Natural killer cell treated with Interleukin-12 subunit alpha and Interleukin-12 subunit beta and Interleukin-15 and Interleukin-18, amount 100 ng/mL, for 72 hours (primary cell): ENCODE measurements at regions not wholly inside any gene's neighbourhood (a gene's known extent, or its start where the extent isn't known, plus 50 kb on each side); places are given as distances from the start of the nearest gene placed in this dataset.
A peak's percentile ranks its signal among the peaks of the same experiment; 100 is the strongest.
"Not testable (repeated sequence)": the region's sequence is repeated elsewhere in the genome, so short reads cannot be mapped to it uniquely, and the experiment has no call there.

Experiments used
- ATAC-seq, 2 donors: fragments of 150-1000 bp; cut with Tn5 transposase in 1 of 2; sonication (Bioruptor Pico), chemical (Tn5 transposase) in 1 of 2; 2 replicates each; pipeline ENCODE4 v1.10.0; 2021
- DNase-seq: peaks from one replicate; pipeline ENCODE4 v3.0.0; 2022; ENCODE audit warnings: low spot score
- H3K27ac Mint-ChIP-seq, 2 donors: 1 replicate in 1 of 2; 2 replicates in 1 of 2; pipeline ENCODE4 v1.8.0; 2022; ENCODE audit warnings: mixed read lengths in 2 of 2, mild to moderate bottlenecking in 1 of 2, moderate library complexity in 1 of 2
- H3K27me3 Mint-ChIP-seq, 2 donors: 1 replicate in 1 of 2; 2 replicates in 1 of 2; pipeline ENCODE4 v1.8.0; 2022; ENCODE audit warnings: mixed read lengths in 2 of 2
- H3K36me3 Mint-ChIP-seq: one replicate; pipeline ENCODE4 v1.8.0; 2022; ENCODE audit warnings: mixed read lengths
- H3K4me1 Mint-ChIP-seq, 2 donors: 1 replicate in 1 of 2; 2 replicates in 1 of 2; pipeline ENCODE4 v1.8.0; 2022; ENCODE audit warnings: low read depth in 2 of 2, mixed read lengths in 2 of 2, mild to moderate bottlenecking in 1 of 2
- H3K4me3 Mint-ChIP-seq: one replicate; pipeline ENCODE4 v1.8.0; 2022; ENCODE audit warnings: mixed read lengths
- H3K9me3 Mint-ChIP-seq: 2 replicates; pipeline ENCODE4 v1.8.0; 2022; ENCODE audit warnings: mixed read lengths

GRCh38 chr9:85859765-85860164 lies 81.2 kb upstream of the NAA35 start:
- no peak for DNase-seq
- Mint-ChIP-seq H3K4me3 (no peak overlapping the region), H3K27ac (no peak overlapping the region), H3K9me3 (no peaks in the 10 kb centered on the region), H3K4me1 (peaks cover 5 to 10% of the 10 kb centered on the region in 2 donors), H3K36me3 (peaks cover 11% of the 10 kb centered on the region), H3K27me3 (no peaks in the 10 kb centered on the region)
- ATAC-seq: no peak

DNA sequence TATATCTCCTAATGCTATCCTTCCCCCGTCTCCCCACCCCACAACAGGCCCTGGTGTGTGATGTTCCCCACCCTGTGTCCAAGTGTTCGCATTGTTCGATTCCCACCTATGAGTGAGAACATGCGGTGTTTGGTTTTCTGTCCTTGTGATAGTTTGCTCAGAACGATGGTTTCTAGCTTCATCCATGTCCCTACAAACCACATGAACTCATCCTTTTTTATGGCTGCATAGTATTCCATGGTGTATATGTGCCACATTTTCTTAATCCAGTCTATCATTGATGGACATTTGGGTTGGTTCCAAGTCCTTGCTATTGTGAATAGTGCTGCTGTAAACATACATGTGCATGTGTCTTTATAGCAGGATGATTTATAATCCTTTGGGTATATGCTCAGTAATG lies 79.1 kb upstream of the NAA35 start:
- not testable (repeated sequence) for DNase-seq, ATAC-seq, H3K27me3 Mint-ChIP-seq, H3K4me3 Mint-ChIP-seq, H3K9me3 Mint-ChIP-seq, H3K27ac Mint-ChIP-seq, H3K4me1 Mint-ChIP-seq
- H3K36me3 Mint-ChIP-seq: peaks cover 18% of the 10 kb centered on the region

- no peaks in the 10 kb centered on the region for H3K27me3 Mint-ChIP-seq
- H3K27ac Mint-ChIP-seq: no peak overlapping the region
- H3K4me1 Mint-ChIP-seq: peaks cover 8 to 10% of the 10 kb centered on the region in 2 donors
- H3K9me3 Mint-ChIP-seq: no peaks in the 10 kb centered on the region
- ATAC-seq (no peak), DNase-seq (no peak)
- H3K36me3 Mint-ChIP-seq: peaks cover 18% of the 10 kb centered on the region
- no peak overlapping the region for H3K4me3 Mint-ChIP-seq
Measured at GRCh38 chr9:85863875-85864274, 77.1 kb upstream of the NAA35 start.

- no peak for ATAC-seq
- no peak overlapping the region for H3K4me3 Mint-ChIP-seq
- no peaks in the 10 kb centered on the region for H3K27me3 Mint-ChIP-seq
- peaks cover 18 to 23% of the 10 kb centered on the region in 2 donors for H3K4me1 Mint-ChIP-seq
- H3K36me3 Mint-ChIP-seq: peaks cover under 1% of the 10 kb centered on the region
- DNase-seq: no peak
- no peaks in the 10 kb centered on the region for H3K9me3 Mint-ChIP-seq
- H3K27ac Mint-ChIP-seq: no peak overlapping the region
Measured at GRCh38 chr9:85871008-85871407, 69.9 kb upstream of the NAA35 start.

GRCh38 chr9:85871683-85872082 lies 69.3 kb upstream of the NAA35 start:
- H3K9me3 Mint-ChIP-seq, H3K27me3 Mint-ChIP-seq, DNase-seq, H3K36me3 Mint-ChIP-seq, ATAC-seq: not testable (repeated sequence)
- H3K4me1 Mint-ChIP-seq: peaks cover 18 to 23% of the 10 kb centered on the region in 2 donors
- H3K4me3 Mint-ChIP-seq: peak overlapping the region; percentile 46
- peak overlapping the region; percentile 32 to 51 for H3K27ac Mint-ChIP-seq

- Mint-ChIP-seq H3K27ac (peak overlapping the region in 1 of 2 donors; percentile 32), H3K9me3 (no peaks in the 10 kb centered on the region)
- DNase-seq: no peak
Measured at GRCh38 chr9:85872463-85872862, 68.5 kb upstream of the NAA35 start.

DNA sequence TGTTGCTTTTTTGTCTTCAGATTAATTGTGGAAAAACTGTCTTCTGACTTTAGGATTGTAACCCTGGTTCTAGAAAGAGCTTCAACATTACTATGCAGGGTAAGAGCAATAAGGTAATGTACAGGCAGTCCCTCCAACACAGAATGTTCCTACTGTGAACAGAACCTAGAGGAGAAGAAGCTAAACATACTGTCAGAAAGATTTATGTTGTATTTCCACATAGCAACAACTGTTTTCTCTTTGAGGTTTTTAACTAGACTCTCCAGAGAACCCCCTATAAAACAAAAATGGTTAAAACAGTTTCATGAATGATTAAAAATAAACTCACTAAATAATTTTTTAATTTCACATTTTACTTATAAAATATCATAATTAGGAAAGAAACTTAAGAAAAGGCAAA lies 64.3 kb upstream of the NAA35 start:
- Mint-ChIP-seq H3K4me3 (no peak overlapping the region), H3K36me3 (no peaks in the 10 kb centered on the region), H3K27me3 (no peaks in the 10 kb centered on the region), H3K9me3 (no peaks in the 10 kb centered on the region), H3K27ac (no peak overlapping the region), H3K4me1 (peaks cover 6 to 12% of the 10 kb centered on the region in 2 donors)
- DNase-seq: no peak
- ATAC-seq: no peak

More at GRCh38 chr9:85872463-85872862, 68.5 kb upstream of the NAA35 start:
- no peaks in the 10 kb centered on the region for H3K36me3 Mint-ChIP-seq
- H3K4me1 Mint-ChIP-seq: peaks cover 18 to 23% of the 10 kb centered on the region in 2 donors
- H3K4me3 Mint-ChIP-seq: no peak overlapping the region
- ATAC-seq: no peak
- H3K27me3 Mint-ChIP-seq: no peaks in the 10 kb centered on the region

DNA sequence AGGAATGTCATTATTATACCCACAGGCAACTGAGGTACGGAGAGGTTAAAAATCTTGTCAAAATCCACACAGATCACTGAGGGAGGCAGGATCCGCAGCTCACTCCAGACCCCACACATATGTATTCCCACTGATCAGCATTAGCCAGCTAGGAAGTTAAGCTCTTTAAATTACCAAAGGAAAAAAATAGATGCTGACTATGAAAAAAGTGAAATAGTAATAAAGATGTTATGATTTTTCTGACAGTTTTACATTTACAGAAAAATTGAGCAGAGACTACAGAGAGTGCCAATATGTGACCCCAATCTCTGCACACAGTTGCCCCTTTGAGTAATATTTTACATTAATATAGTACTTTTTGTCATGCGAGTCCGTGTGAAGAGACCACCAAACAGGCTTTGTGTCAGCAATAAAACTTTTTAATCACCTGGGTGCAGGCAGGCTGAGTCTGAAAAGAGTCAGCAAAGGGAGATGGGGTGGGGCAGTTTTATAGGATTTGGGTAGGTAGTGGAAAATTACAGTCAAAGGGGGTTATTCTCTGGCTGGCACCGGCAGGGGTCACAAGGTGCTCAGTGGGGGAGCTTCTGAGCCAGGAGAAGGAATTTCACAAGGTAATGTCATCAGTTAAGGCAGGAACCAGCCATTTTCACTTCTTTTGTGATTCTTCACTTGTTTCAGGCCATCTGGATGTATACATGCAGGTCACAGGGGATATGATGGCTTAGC lies 61.9 kb upstream of the NAA35 start:
- not testable (repeated sequence) for H3K27me3 Mint-ChIP-seq, H3K4me3 Mint-ChIP-seq, H3K4me1 Mint-ChIP-seq, DNase-seq, H3K9me3 Mint-ChIP-seq, H3K27ac Mint-ChIP-seq, ATAC-seq, H3K36me3 Mint-ChIP-seq

- not testable (repeated sequence) for H3K4me3 Mint-ChIP-seq, H3K9me3 Mint-ChIP-seq, H3K27me3 Mint-ChIP-seq
Measured at GRCh38 chr9:85880507-85880906, 60.4 kb upstream of the NAA35 start.

GRCh38 chr9:85884256-85884655 lies 56.7 kb upstream of the NAA35 start:
- no peak overlapping the region for H3K27ac Mint-ChIP-seq
- no peaks in the 10 kb centered on the region for H3K36me3 Mint-ChIP-seq
- ATAC-seq: no peak
- no peaks in the 10 kb centered on the region for H3K27me3 Mint-ChIP-seq
- no peak for DNase-seq
- no peak overlapping the region for H3K4me3 Mint-ChIP-seq
- H3K9me3 Mint-ChIP-seq: no peaks in the 10 kb centered on the region
- no peaks in the 10 kb centered on the region for H3K4me1 Mint-ChIP-seq

More at GRCh38 chr9:85880507-85880906, 60.4 kb upstream of the NAA35 start:
- H3K4me1 Mint-ChIP-seq, DNase-seq, H3K27ac Mint-ChIP-seq, H3K36me3 Mint-ChIP-seq, ATAC-seq: not testable (repeated sequence)

- DNase-seq (no peak), ATAC-seq (no peak)
- H3K4me3 Mint-ChIP-seq: no peak overlapping the region
- H3K27me3 Mint-ChIP-seq: no peaks in the 10 kb centered on the region
- H3K27ac Mint-ChIP-seq: no peak overlapping the region
- peaks cover 6% of the 10 kb centered on the region for H3K36me3 Mint-ChIP-seq
- peaks cover 0 to 2% of the 10 kb centered on the region in 2 donors for H3K4me1 Mint-ChIP-seq
- no peaks in the 10 kb centered on the region for H3K9me3 Mint-ChIP-seq
Measured at GRCh38 chr9:85890962-85891361, 50.0 kb upstream of the NAA35 start.
